GM18951 (cell line): ENCODE measurements at regions not wholly inside any gene's neighbourhood (a gene's known extent, or its start where the extent isn't known, plus 50 kb on each side); places are given as distances from the start of the nearest gene placed in this dataset.

Experiments
- POLR2A ChIP-seq: IDR thresholded peaks from 4 replicates; pipeline ENCODE4 v1.6.1; 2011; ENCODE audit warnings: mild to moderate bottlenecking; ENCODE audit not compliant: insufficient read length, insufficient read depth; ENCODE audit errors: extremely low read depth
- in situ Hi-C: fragments of 300-500 bp; cut with MboI; formaldehyde crosslinking; loops from one replicate; pipeline ENCODE4 v1.12.0; 2022; ENCODE audit warnings: low sequenced_read_pairs, mixed read lengths, inconsistent platforms; ENCODE audit not compliant: unreplicated experiment

GRCh38 chr11:69880041-69880825 is 61.0 kb upstream of the FGF3 start:
- in situ Hi-C loops, result no loop called here
- no peak for TF ChIP-seq POLR2A

DNA sequence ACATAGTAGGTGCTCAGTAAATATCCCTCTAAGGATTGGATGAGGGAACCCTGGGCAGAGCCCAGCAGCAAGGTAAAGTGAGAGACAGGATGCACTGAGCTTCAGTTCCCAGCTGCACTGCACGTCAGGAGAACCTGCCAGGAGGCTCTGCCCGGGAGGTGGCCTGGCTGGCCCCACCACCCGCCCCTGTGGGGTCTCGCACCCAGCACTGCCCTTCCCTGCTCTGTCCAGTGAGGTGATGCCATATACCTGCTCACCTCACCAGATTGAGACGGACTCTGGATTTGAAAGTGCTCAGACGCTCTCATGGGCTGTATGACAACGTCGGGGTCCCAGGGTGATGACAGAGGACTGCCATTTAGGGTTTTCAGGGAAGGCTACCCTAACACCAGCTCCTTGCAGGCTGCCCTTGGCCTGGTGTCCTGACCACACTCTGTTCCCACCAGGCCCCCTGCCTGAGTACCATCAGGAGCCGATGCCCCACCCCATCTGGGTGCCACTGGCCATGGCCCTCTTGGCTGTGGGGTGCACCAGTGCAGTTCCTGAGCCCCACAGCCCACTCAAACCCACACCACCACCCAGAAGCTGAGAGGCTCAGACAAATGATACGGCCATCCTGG is 61.7 kb upstream of the FGF3 start:
- in situ Hi-C loops, result no loop called here
- TF ChIP-seq POLR2A, result no peak

GRCh38 chr11:69881467-69882269 is 62.5 kb upstream of the FGF3 start:
- in situ Hi-C loops, result no loop called here
- TF ChIP-seq POLR2A, result no peak

DNA sequence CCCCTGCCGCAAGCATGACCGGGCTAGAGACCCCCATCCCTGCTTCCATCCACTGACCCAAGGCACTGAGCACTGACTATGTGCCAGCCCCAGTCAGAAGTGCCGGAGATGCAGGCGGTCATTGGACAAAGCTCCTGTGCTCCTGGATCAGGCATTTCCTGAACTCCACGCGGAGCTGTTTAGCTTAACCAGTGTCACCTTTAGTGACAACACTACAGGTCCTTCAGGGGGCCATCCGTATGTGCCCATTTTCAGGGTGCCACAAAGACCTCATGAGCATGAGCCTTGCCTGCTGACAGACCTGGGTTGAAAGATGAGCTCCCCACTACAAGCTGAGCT is 63.0 kb upstream of the FGF3 start:
- in situ Hi-C loops, result no loop called here
- no peak for TF ChIP-seq POLR2A

GRCh38 chr11:69883292-69884255 is 64.4 kb upstream of the FGF3 start:
- TF ChIP-seq POLR2A, result no peak
- in situ Hi-C loops, result no loop called here

DNA sequence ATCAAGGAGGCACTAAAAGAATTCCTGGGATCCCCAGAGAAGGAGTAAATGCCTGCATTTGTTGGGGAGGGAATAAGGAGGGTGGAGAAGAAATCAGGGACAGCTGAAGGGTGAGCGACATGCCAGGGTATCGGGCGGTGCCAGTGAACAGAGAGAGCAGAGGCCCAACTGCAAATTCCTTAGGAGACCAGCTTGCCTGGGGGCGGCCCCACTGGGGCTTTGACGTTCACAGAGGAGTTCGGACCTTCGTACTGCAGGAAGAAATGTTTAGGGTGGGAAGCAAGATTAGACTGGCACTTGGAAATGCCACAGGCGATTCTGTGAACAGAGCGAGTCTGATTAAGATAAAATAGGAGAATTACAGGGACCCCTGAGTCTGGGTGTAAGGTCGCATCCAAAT is 65.1 kb upstream of the FGF3 start:
- in situ Hi-C loops, result no loop called here
- no peak for TF ChIP-seq POLR2A

GRCh38 chr11:69884751-69885150 is 65.5 kb upstream of the FGF3 start:
- in situ Hi-C loops, result no loop called here
- no peak for TF ChIP-seq POLR2A

- no peak for TF ChIP-seq POLR2A
- in situ Hi-C loops, result no loop called here
Observed at GRCh38 chr11:69887330-69887729, 68.1 kb upstream of the FGF3 start.

GRCh38 chr11:69887841-69888427 is 68.7 kb upstream of the FGF3 start:
- no peak for TF ChIP-seq POLR2A
- in situ Hi-C loops, result no loop called here

GRCh38 chr11:69888483-69889181 is 69.4 kb upstream of the FGF3 start:
- no peak for TF ChIP-seq POLR2A
- in situ Hi-C loops, result no loop called here

DNA sequence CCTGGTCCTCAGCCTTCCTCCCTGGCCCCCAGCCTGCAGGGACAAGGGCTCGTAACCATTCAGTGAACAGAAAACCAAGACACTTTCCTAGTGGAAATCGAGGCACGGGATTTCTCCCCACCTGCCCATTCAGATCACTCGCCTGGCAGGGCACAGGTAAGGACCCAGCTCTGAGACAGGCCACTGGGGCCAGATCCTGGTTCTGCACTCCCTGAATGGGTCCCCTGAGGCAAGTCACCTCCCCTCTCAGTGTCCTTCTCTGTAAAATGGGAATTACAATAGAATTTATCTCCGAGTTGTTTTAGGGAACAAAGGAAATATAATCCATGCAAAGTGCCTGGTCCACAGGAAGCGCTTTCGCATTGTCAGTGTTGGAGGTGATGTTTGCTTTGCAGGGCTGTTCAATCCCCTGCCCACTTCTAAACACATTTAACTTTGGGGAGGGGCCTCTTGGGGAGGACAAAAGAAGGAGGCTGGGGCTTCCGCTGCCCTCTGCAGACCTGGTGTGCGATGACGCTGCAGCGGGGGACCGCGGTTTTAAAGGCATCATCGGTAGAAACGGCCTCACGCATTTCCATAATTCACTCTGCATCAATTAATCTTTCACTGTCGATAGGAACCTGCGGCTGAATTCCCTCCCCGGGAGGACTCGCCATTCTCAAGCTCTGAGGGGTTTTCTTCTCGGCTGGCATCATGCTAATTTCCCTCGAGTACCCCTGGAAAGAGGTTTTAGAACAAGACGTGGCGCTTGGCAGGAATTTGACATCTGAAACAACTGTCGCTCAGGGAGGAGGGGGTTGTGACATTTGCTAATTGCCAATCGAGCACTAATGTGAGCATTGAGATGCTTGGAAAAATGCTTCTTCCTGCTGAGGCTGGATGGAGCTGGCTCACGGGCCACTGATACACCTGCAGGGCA is 70.4 kb upstream of the FGF3 start:
- no peak for TF ChIP-seq POLR2A
- in situ Hi-C loops, result no loop called here
